Mammary epithelial cell (primary cell): ENCODE measurements at regions not wholly inside any gene's neighbourhood (a gene's known extent, or its start where the extent isn't known, plus 50 kb on each side); places are given as distances from the start of the nearest gene placed in this dataset.

Experiments
- CTCF ChIP-seq, 2 donors: IDR thresholded peaks in 1 of 2; conservative IDR thresholded peaks in 1 of 2; 2 replicates each; pipeline ENCODE4 v1.5.1; 2011 to 2012; ENCODE audit warnings: inconsistent platforms in 2 of 2, low read length in 2 of 2, mild to moderate bottlenecking in 2 of 2, control low read depth in 1 of 2, low read depth in 1 of 2; ENCODE audit not compliant: insufficient read depth in 1 of 2; ENCODE audit errors: extremely low read depth in 1 of 2
- EZH2 ChIP-seq: IDR thresholded peaks from 2 replicates; pipeline ENCODE4 v1.6.1; 2012; ENCODE audit warnings: low read length, inconsistent platforms, borderline replicate concordance

DNA sequence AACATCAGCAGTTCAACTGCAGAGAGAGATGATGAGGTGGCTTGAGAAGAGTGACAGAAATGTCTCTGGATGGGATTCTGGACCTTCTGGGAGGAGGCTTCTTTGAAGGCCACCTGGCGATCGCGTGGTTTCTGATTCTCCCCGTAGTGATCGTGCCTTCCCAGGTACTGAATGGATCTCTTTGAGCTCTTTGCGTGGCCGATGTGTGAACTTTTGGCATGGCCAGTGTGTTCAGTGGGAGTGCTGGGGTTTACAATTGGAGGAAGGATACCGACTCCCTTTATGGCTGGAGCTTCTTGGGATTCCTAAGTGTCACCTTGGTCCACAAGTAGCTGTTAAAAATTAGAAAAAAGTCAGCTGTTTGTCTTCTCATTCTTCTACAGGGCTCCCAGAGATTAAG is 374.7 kb downstream of the C12orf75 start:
- TF ChIP-seq CTCF (conservative IDR thresholded peaks at IDR 0.05 in 1 of 2, IDR thresholded peaks at IDR 0.05 in 1 of 2; ENCODE audit: extremely low read depth in 1 of 2, insufficient read depth in 1 of 2, low read depth in 1 of 2, low read length in 2 of 2) (no peak), EZH2 (no peak)
